ENCODE measurements at regions not wholly inside any gene's neighbourhood (a gene's known extent, or its start where the extent isn't known, plus 50 kb on each side); places are given as distances from the start of the nearest gene placed in this dataset.

- TF ChIP-seq ZNF384 (IDR thresholded peaks at IDR 0.05) = no peak
- no peak for TF ChIP-seq SP1 (IDR thresholded peaks at IDR 0.05)
- TF ChIP-seq ELF4 (IDR thresholded peaks at IDR 0.05) = no peak
- no peak for TF ChIP-seq FOXM1 (IDR thresholded peaks at IDR 0.05; ENCODE audit: borderline replicate concordance)
- TF ChIP-seq CTBP1 (IDR thresholded peaks at IDR 0.05; ENCODE audit: borderline replicate concordance) = no peak
- no peak for TF ChIP-seq SUZ12 (IDR thresholded peaks at IDR 0.05)
Observed at GRCh38 chr13:42688821-42689220, 92.6 kb upstream of the FAM216B start.

Measured in HEK293T (cell line).